GM18519 (cell line): ENCODE measurements at regions not wholly inside any gene's neighbourhood (a gene's known extent, or its start where the extent isn't known, plus 50 kb on each side); places are given as distances from the start of the nearest gene placed in this dataset.
"Not testable (repeated sequence)": the region's sequence is repeated elsewhere in the genome, so short reads cannot be mapped to it uniquely, and the experiment has no call there.

Experiments
- ATAC-seq: cut with Tn5 transposase; IDR thresholded peaks from one replicate; pipeline ENCODE4 v1.9.1; 2021; ENCODE audit warnings: mild to moderate bottlenecking, moderate library complexity; ENCODE audit not compliant: unreplicated experiment, low FRiP score

GRCh38 chr18:10134749-10135148 is 220.9 kb downstream of the VAPA start:
- not testable (repeated sequence) for ATAC-seq

- ATAC-seq, result no peak
These were observed 221.6 kb downstream of the VAPA start for GRCh38 chr18:10135302-10135926.

- ATAC-seq, result no peak
These were observed 224.9 kb downstream of the VAPA start for GRCh38 chr18:10138719-10139118.

GRCh38 chr18:10139783-10140410 is 226.1 kb downstream of the VAPA start:
- no peak for ATAC-seq

- no peak for ATAC-seq
These were observed 226.9 kb downstream of the VAPA start for GRCh38 chr18:10140461-10141282.

- no peak for ATAC-seq
These were observed 227.7 kb downstream of the VAPA start for GRCh38 chr18:10141559-10141958.

- ATAC-seq, result no peak
These were observed 228.2 kb downstream of the VAPA start for GRCh38 chr18:10142056-10142455.

GRCh38 chr18:10142496-10143160 is 228.8 kb downstream of the VAPA start:
- ATAC-seq, result no peak

- no peak for ATAC-seq
These were observed 229.8 kb downstream of the VAPA start for GRCh38 chr18:10143596-10143995.

GRCh38 chr18:10145546-10145945 is 231.7 kb downstream of the VAPA start:
- no peak for ATAC-seq

GRCh38 chr18:10147226-10147625 is 233.4 kb downstream of the VAPA start:
- no peak for ATAC-seq

- no peak for ATAC-seq
These were observed 233.9 kb downstream of the VAPA start for GRCh38 chr18:10147752-10148151.

- ATAC-seq, result no peak
These were observed 234.5 kb downstream of the VAPA start for GRCh38 chr18:10148189-10148929.

- ATAC-seq, result no peak
These were observed 236.1 kb downstream of the VAPA start for GRCh38 chr18:10149768-10150556.

GRCh38 chr18:10150576-10150975 is 236.8 kb downstream of the VAPA start:
- ATAC-seq, result not testable (repeated sequence)

GRCh38 chr18:10152475-10152874 is 238.7 kb downstream of the VAPA start:
- no peak for ATAC-seq

- ATAC-seq, result no peak
These were observed 240.3 kb downstream of the VAPA start for GRCh38 chr18:10153924-10154752.

GRCh38 chr18:10157706-10158105 is 243.9 kb downstream of the VAPA start:
- no peak for ATAC-seq

GRCh38 chr18:10160251-10160650 is 246.4 kb downstream of the VAPA start:
- ATAC-seq, result no peak
